Loucy (cell line): ENCODE measurements at regions not wholly inside any gene's neighbourhood (a gene's known extent, or its start where the extent isn't known, plus 50 kb on each side); places are given as distances from the start of the nearest gene placed in this dataset.

ENCODE experiments used
- H2AFZ ChIP-seq: fragments of 200-600 bp; sonication (generic); 2 replicates; pipeline ENCODE4 v1.6.0; 2016; ENCODE audit warnings: antibody characterized with exemption, mild to moderate bottlenecking, low read length, moderate library complexity
- H3F3A ChIP-seq: fragments of 200-600 bp; 2 replicates; pipeline ENCODE4 v1.6.0; 2016; ENCODE audit warnings: antibody characterized with exemption, low read depth, mild to moderate bottlenecking
- H3K27me3 ChIP-seq: fragments of 200-600 bp; sonication (generic); 2 replicates; pipeline ENCODE4 v1.6.1; 2014; ENCODE audit warnings: low read length, mild to moderate bottlenecking; ENCODE audit not compliant: insufficient read depth, poor library complexity, severe bottlenecking
- H3K36me3 ChIP-seq: fragments of 200-600 bp; sonication (generic); 2 replicates; pipeline ENCODE4 v1.6.1; 2016; ENCODE audit warnings: low read length; ENCODE audit not compliant: insufficient read depth
- H3K4me1 ChIP-seq: fragments of 200-600 bp; sonication (generic); 2 replicates; pipeline ENCODE4 v1.5.1; 2014; ENCODE audit warnings: low read length, mild to moderate bottlenecking; ENCODE audit not compliant: insufficient read depth, poor library complexity, severe bottlenecking
- H3K4me2 ChIP-seq: fragments of 200-600 bp; sonication (generic); 2 replicates; pipeline ENCODE4 v1.6.0; 2014; ENCODE audit warnings: antibody characterized with exemption, low read length, low read depth, mild to moderate bottlenecking; ENCODE audit not compliant: poor library complexity, severe bottlenecking
- H3K4me3 ChIP-seq: fragments of 200-600 bp; sonication (generic); 2 replicates; pipeline ENCODE4 v1.5.1; 2014; ENCODE audit warnings: low read length, mild to moderate bottlenecking, mixed read lengths; ENCODE audit not compliant: poor library complexity, severe bottlenecking
- H3K79me2 ChIP-seq: fragments of 200-600 bp; sonication (generic); 2 replicates; pipeline ENCODE4 v1.6.1; 2014; ENCODE audit warnings: low read length; ENCODE audit not compliant: insufficient read depth
- H3K9ac ChIP-seq: fragments of 200-600 bp; sonication (generic); 2 replicates; pipeline ENCODE4 v1.6.0; 2014; ENCODE audit warnings: mild to moderate bottlenecking, low read depth, low read length, moderate library complexity; ENCODE audit not compliant: poor library complexity, severe bottlenecking
- H3K9me2 ChIP-seq: fragments of 200-600 bp; sonication (generic); replicated peaks from 2 replicates; pipeline ENCODE4 v1.6.1; 2016; ENCODE audit warnings: low read depth, low read length, mixed read lengths
- H3K9me3 ChIP-seq: fragments of 200-600 bp; sonication (generic); 2 replicates; pipeline ENCODE4 v1.6.1; 2014; ENCODE audit warnings: mild to moderate bottlenecking, antibody characterized with exemption, low read length, low read depth; ENCODE audit not compliant: insufficient read depth
- H4K20me1 ChIP-seq: fragments of 200-600 bp; sonication (generic); 2 replicates; pipeline ENCODE4 v1.6.0; 2014; ENCODE audit warnings: antibody characterized with exemption, low read length, mild to moderate bottlenecking; ENCODE audit not compliant: insufficient read depth, poor library complexity, severe bottlenecking
- EZH2phosphoT487 ChIP-seq: fragments of 200-600 bp; IDR thresholded peaks from 2 replicates; pipeline ENCODE4 v1.6.1; 2018; ENCODE audit warnings: antibody characterized with exemption, mild to moderate bottlenecking, moderate library complexity, borderline replicate concordance
- TF ChIP-seq, protein P1 (sequence below): fragments of 200-600 bp; sonication (generic); conservative IDR thresholded peaks from 2 replicates; pipeline ENCODE4 v1.5.1; 2014; ENCODE audit warnings: mild to moderate bottlenecking, antibody characterized with exemption, low read length

DNA sequence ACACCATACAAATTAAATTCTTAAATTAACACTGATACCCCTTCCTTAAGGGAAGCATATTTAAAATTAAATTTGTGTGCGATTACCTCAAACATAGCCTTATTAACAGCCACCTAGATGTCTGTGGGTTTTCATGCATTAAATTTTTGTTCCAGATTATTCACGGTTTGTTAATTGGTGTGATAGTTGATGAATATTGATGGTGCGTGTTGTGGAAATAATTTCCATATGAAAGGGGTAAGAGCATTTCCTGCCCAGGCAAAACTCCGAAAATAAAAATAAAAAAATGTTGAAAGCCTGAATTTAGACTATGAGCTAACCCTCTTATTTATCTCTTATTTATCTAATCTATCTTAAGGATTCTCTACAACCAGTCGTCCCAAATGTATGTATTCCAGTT, 679.3 kb upstream of the CELF2 start:
- Histone ChIP-seq H3K9me3 (no peaks in the 10 kb centered on the region), H3F3A (no peaks in the 10 kb centered on the region), H3K4me1 (no peaks in the 10 kb centered on the region), H4K20me1 (no peaks in the 10 kb centered on the region), H3K79me2 (no peaks in the 10 kb centered on the region), H3K27me3 (no peaks in the 10 kb centered on the region), H2AFZ (no peak overlapping the region), H3K9ac (no peak overlapping the region), H3K9me2 (0 out of 2 replicates have a peak, but pooled peaks cover 3% of the 10 kb centered on the region), H3K4me2 (no peak overlapping the region), H3K4me3 (no peak overlapping the region), H3K36me3 (no peaks in the 10 kb centered on the region)
- no peak for TF ChIP-seq EZH2phosphoT487

DNA sequence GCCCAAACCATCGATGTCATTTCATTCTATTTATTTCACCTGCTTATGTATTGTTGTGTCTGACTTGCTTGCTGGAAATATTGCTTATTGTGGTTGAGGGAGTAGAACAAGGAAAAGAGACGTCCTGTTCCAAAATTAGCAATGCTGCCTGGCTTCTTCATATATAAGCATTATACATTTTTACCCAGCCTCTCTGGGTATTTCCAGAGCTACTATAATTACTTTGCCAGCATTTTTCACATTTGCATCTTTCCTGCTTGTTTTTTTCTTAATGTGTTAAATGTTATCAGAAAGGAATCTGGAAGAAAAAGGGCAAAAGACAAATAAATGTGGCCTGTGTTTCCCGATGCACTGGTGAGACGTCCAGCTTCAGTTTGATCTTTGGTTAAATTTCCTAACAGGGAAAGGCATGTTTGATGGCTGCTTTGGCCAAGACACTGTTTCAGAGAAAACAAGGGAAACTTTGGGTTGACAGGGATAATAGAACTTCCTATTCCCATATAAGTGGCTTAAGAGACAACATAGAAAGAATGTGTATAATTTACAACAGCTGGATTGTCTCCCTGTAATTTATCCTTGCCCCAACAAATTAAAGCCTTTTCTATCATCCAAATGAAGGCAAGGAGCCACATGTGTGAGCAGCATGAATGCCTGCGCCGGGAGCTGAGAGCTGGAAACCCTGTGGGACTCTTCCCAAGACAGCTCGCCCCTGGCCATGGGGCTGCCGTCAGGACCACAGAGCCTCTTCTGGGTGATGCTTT, 671.1 kb upstream of the CELF2 start:
- H3K27me3 ChIP-seq = no peaks in the 10 kb centered on the region
- H3K9me2 ChIP-seq = no peaks in the 10 kb centered on the region
- H3K79me2 ChIP-seq = no peaks in the 10 kb centered on the region
- H3K9ac ChIP-seq = no peak overlapping the region
- no peaks in the 10 kb centered on the region for H3K9me3 ChIP-seq
- H3K4me1 ChIP-seq = no peaks in the 10 kb centered on the region
- H3K4me2 ChIP-seq = no peak overlapping the region
- H3F3A ChIP-seq = no peaks in the 10 kb centered on the region
- H3K36me3 ChIP-seq = no peaks in the 10 kb centered on the region
- no peak overlapping the region for H2AFZ ChIP-seq
- TF ChIP-seq EZH2phosphoT487 = no peak
- TF ChIP-seq, protein P1, sequence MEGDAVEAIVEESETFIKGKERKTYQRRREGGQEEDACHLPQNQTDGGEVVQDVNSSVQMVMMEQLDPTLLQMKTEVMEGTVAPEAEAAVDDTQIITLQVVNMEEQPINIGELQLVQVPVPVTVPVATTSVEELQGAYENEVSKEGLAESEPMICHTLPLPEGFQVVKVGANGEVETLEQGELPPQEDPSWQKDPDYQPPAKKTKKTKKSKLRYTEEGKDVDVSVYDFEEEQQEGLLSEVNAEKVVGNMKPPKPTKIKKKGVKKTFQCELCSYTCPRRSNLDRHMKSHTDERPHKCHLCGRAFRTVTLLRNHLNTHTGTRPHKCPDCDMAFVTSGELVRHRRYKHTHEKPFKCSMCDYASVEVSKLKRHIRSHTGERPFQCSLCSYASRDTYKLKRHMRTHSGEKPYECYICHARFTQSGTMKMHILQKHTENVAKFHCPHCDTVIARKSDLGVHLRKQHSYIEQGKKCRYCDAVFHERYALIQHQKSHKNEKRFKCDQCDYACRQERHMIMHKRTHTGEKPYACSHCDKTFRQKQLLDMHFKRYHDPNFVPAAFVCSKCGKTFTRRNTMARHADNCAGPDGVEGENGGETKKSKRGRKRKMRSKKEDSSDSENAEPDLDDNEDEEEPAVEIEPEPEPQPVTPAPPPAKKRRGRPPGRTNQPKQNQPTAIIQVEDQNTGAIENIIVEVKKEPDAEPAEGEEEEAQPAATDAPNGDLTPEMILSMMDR = no peak
- no peaks in the 10 kb centered on the region for H4K20me1 ChIP-seq
- no peak overlapping the region for H3K4me3 ChIP-seq

DNA sequence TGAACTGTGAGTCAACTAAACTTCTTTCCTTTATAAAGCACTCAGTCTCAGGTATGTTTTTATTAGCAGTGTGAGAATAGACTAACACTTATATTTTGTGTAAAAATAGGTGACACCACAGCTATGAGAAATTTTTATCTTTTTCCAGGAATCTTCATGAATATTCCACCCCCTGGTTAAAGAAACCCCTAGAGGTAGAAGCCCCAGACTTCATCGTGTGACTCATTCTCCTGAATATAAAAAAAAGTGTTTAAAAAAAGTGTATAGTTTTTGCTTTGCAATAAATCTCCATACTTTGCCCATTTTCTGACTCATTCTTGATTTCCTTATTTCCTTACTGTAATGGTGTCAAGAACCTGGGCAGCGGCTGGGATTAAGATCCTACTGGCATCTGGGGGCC, 667.6 kb upstream of the CELF2 start:
- no peak for TF ChIP-seq EZH2phosphoT487
- TF ChIP-seq, protein P1 = no peak
- no peaks in the 10 kb centered on the region for H3K9me2 ChIP-seq
- H3F3A ChIP-seq = no peaks in the 10 kb centered on the region
- no peaks in the 10 kb centered on the region for H4K20me1 ChIP-seq
- H3K4me3 ChIP-seq = no peak overlapping the region
- H3K4me2 ChIP-seq = no peak overlapping the region
- no peaks in the 10 kb centered on the region for H3K9me3 ChIP-seq
- no peaks in the 10 kb centered on the region for H3K4me1 ChIP-seq
- no peak overlapping the region for H2AFZ ChIP-seq
- no peaks in the 10 kb centered on the region for H3K27me3 ChIP-seq
- H3K9ac ChIP-seq = no peak overlapping the region
- no peaks in the 10 kb centered on the region for H3K36me3 ChIP-seq
- no peaks in the 10 kb centered on the region for H3K79me2 ChIP-seq

DNA sequence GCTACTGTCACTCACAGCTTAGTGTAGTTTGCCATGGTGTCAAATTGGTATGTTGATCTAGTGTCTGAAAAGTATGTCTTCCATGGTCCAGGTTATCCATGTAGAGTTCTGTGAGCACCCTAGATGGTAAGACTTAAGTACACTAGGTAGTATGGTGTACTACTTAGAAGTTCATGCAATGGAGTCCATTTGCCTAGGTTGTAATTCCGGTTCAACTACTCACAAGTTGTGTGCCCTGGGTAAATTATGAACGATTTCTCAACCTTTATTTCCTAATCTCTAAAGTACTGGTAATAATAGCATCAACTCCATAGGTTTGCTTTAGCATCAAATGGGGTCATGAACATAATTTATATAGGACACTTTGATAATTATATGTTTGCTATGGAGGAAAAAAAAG, 666.2 kb upstream of the CELF2 start:
- no peaks in the 10 kb centered on the region for H3K79me2 ChIP-seq
- H3K9me2 ChIP-seq = no peaks in the 10 kb centered on the region
- H3K4me2 ChIP-seq = no peak overlapping the region
- H3K9ac ChIP-seq = no peak overlapping the region
- H3K4me3 ChIP-seq = no peak overlapping the region
- TF ChIP-seq, protein P1 = no peak
- TF ChIP-seq EZH2phosphoT487 = no peak
- H3K27me3 ChIP-seq = no peaks in the 10 kb centered on the region
- no peaks in the 10 kb centered on the region for H3K36me3 ChIP-seq
- no peak overlapping the region for H2AFZ ChIP-seq
- H3K9me3 ChIP-seq = no peaks in the 10 kb centered on the region
- H3F3A ChIP-seq = no peaks in the 10 kb centered on the region
- H3K4me1 ChIP-seq = no peaks in the 10 kb centered on the region
- H4K20me1 ChIP-seq = no peaks in the 10 kb centered on the region
